HCT116 (cell line): ENCODE measurements at regions not wholly inside any gene's neighbourhood (a gene's known extent, or its start where the extent isn't known, plus 50 kb on each side); places are given as distances from the start of the nearest gene placed in this dataset.

ENCODE experiments used
- ATAC-seq: fragments of 200-7000 bp; cut with Tn5 transposase; 2 replicates; pipeline ENCODE4 v1.9.1; 2020; ENCODE audit warnings: mild to moderate bottlenecking, moderate library complexity
- BruUV-seq: library from RNA; stranded (reverse); fragments of 400-500 nt; replicated peaks from 2 replicates; lab custom pipeline; 2021; lab: Mats Ljungman, UMichigan
- CTCF ChIA-PET: fragments of 300-600 bp; sonication (Branson Sonifier 250); formaldehyde crosslinking; loops from one replicate; lab custom pipeline; 2021; ENCODE audit warnings: antibody characterized with exemption; lab: Charles Lee
- POLR2A ChIA-PET: fragments of 300-600, 350-600 bp; sonication (Branson Sonifier 250); formaldehyde crosslinking; loops from one replicate; lab custom pipeline; 2021; ENCODE audit warnings: antibody characterized with exemption; lab: Charles Lee
- RAD21 ChIA-PET, 2 experiments: fragments of 300-600 bp; sonication (Branson Sonifier 250); formaldehyde crosslinking; loops; one replicate each; lab custom pipeline; 2023; ENCODE audit warnings: low total read pairs in 2 of 2; ENCODE audit not compliant: uncharacterized antibody in 2 of 2, unreplicated experiment in 2 of 2, low non-redundant PET in 1 of 2; lab: Charles Lee
- DNase-seq: peaks from one replicate; pipeline ENCODE4 v3.0.0-alpha.2; 2010; ENCODE audit warnings: low read depth, low spot score
- H2AFZ ChIP-seq: fragments of 200-600 bp; shearing (Covaris generic), sonication (generic); 2 replicates; pipeline ENCODE4 v1.6.1; 2017; ENCODE audit warnings: low read depth, mixed run types, mixed read lengths, antibody characterized with exemption, low read length; ENCODE audit not compliant: poor library complexity, severe bottlenecking
- H3K27ac ChIP-seq: 2 replicates; pipeline ENCODE4 v1.5.1; 2012; ENCODE audit warnings: low read depth, low read length
- H3K27me3 ChIP-seq: fragments of 200-600 bp; sonication (generic); 2 replicates; pipeline ENCODE4 v1.6.1; 2016; ENCODE audit warnings: mixed run types, low read length, mixed read lengths; ENCODE audit not compliant: insufficient read depth
- H3K36me3 ChIP-seq, 2 experiments: fragments of 200-500 bp in 1 of 2; fragments of 200-600 bp in 1 of 2; sonication (Bioruptor generic) in 1 of 2; sonication (generic) in 1 of 2; 2 replicates each; pipeline versions ENCODE4 v1.5.1 to v1.6.1; 2014 to 2016; ENCODE audit warnings: low read length in 2 of 2, inconsistent platforms in 1 of 2, mixed read lengths in 1 of 2, mixed run types in 1 of 2; ENCODE audit not compliant: insufficient read depth in 2 of 2, control insufficient read depth in 1 of 2
- H3K4me1 ChIP-seq, 2 experiments: fragments of 200-600 bp in 1 of 2; sonication (generic) in 1 of 2; 2 replicates each; pipeline versions ENCODE4 v1.5.1 to v1.6.1; 2012 to 2017; ENCODE audit warnings: low read length in 2 of 2, inconsistent platforms in 1 of 2, mild to moderate bottlenecking in 1 of 2, mixed read lengths in 1 of 2, mixed run types in 1 of 2, moderate library complexity in 1 of 2; ENCODE audit not compliant: insufficient read depth in 2 of 2, control insufficient read depth in 1 of 2
- H3K4me2 ChIP-seq: fragments of 200-600 bp; sonication (generic); 2 replicates; pipeline ENCODE4 v1.6.1; 2017; ENCODE audit warnings: mixed run types, low read length, mixed read lengths
- H3K4me3 ChIP-seq, 2 experiments: fragments of 200-600 bp in 1 of 2; sonication (generic) in 1 of 2; replicated peaks in 1 of 2; 2 replicates each; pipeline ENCODE4 v1.5.1; 2011 to 2016; ENCODE audit warnings: low read length in 2 of 2, control low read depth in 1 of 2, low read depth in 1 of 2, mild to moderate bottlenecking in 1 of 2, mixed read lengths in 1 of 2, mixed run types in 1 of 2
- H3K79me2 ChIP-seq: fragments of 200-600 bp; sonication (generic); 2 replicates; pipeline ENCODE4 v1.6.1; 2017; ENCODE audit warnings: mild to moderate bottlenecking, mixed run types, low read length, moderate library complexity, mixed read lengths; ENCODE audit not compliant: insufficient read depth
- H3K9ac ChIP-seq: fragments of 200-600 bp; sonication (generic); 2 replicates; pipeline ENCODE4 v1.6.1; 2016; ENCODE audit warnings: low read length, mixed read lengths
- H3K9me2 ChIP-seq: fragments of 200-600 bp; sonication (generic), shearing (Covaris generic); 2 replicates; pipeline ENCODE4 v1.6.1; 2017; ENCODE audit warnings: mixed run types, mild to moderate bottlenecking, moderate library complexity; ENCODE audit not compliant: insufficient read depth
- H3K9me3 ChIP-seq, 2 experiments: fragments of 200-500 bp in 1 of 2; fragments of 200-600 bp in 1 of 2; sonication (Bioruptor generic) in 1 of 2; sonication (generic) in 1 of 2; 2 replicates each; pipeline ENCODE4 v1.6.1; 2014 to 2017; ENCODE audit warnings: low read length in 2 of 2, mixed read lengths in 2 of 2, inconsistent platforms in 1 of 2, low read depth in 1 of 2, mild to moderate bottlenecking in 1 of 2, mixed run types in 1 of 2, moderate library complexity in 1 of 2; ENCODE audit not compliant: control insufficient read depth in 1 of 2, insufficient read depth in 1 of 2
- H4K20me1 ChIP-seq: fragments of 200-600 bp; sonication (generic), shearing (Covaris generic); 2 replicates; pipeline ENCODE4 v1.6.1; 2017; ENCODE audit warnings: mixed run types, mild to moderate bottlenecking, moderate library complexity; ENCODE audit not compliant: insufficient read depth
- ATF3 ChIP-seq: IDR thresholded peaks from 2 replicates; pipeline ENCODE4 v1.6.1; 2012
- EGR1 ChIP-seq: IDR thresholded peaks from 2 replicates; pipeline ENCODE4 v1.6.1; 2012; ENCODE audit warnings: low read depth
- MAX ChIP-seq: IDR thresholded peaks from 2 replicates; pipeline ENCODE4 v1.6.1; 2012
- POLR2A ChIP-seq: IDR thresholded peaks from 2 replicates; pipeline ENCODE4 v1.7.0; 2011; ENCODE audit warnings: borderline replicate concordance; ENCODE audit not compliant: insufficient read depth, insufficient read length; ENCODE audit errors: extremely low read depth
- POLR2AphosphoS5 ChIP-seq: IDR thresholded peaks from 2 replicates; pipeline ENCODE4 v1.6.1; 2011; ENCODE audit warnings: mild to moderate bottlenecking, low read depth, low read length, moderate library complexity
- RAD21 ChIP-seq: IDR thresholded peaks from 2 replicates; pipeline ENCODE4 v1.6.1; 2012; ENCODE audit warnings: low read depth, mild to moderate bottlenecking
- SIN3A ChIP-seq: IDR thresholded peaks from 2 replicates; pipeline ENCODE4 v1.6.1; 2012; ENCODE audit warnings: low read depth
- SP1 ChIP-seq: IDR thresholded peaks from 2 replicates; pipeline ENCODE4 v1.6.1; 2012; ENCODE audit warnings: low read depth
- TCF7L2 ChIP-seq: IDR thresholded peaks from 2 replicates; pipeline ENCODE4 v1.7.0; 2011; ENCODE audit warnings: borderline replicate concordance, inconsistent platforms; ENCODE audit not compliant: insufficient read depth, insufficient read length; ENCODE audit errors: extremely low read depth
- ZBTB33 ChIP-seq: IDR thresholded peaks from 2 replicates; pipeline ENCODE4 v1.6.1; 2011; ENCODE audit warnings: mild to moderate bottlenecking, low read length, moderate library complexity; ENCODE audit not compliant: insufficient replicate concordance; ENCODE audit errors: extremely low read depth
- ZFX ChIP-seq: fragments of 450-650 bp; IDR thresholded peaks from 2 replicates; pipeline ENCODE4 v1.6.1; 2017
- intact Hi-C: fragments of 100-400 bp; cut with micrococcal nuclease; formaldehyde crosslinking; loops from 2 replicates; pipeline ENCODE4 v1.10.0; 2022

DNA sequence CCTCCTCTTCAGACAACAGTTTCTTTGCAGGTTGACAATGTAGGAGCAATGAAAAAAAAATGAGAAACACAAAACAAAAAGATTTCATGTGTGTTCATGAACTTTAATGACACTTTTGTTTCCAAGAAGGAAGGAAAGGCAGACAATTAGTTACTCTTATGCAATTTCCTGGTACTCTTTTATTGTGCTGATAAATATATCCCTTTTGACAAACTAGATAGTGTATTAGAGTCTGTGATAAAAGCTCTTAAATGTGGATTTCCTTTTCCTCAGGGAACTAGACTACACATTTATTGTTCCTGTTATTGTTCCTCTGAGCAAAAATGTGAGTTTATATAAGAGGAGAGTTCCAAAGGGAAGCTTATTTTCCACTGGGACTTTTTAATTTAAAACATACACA is 188.7 kb upstream of the NRXN1 start:
- Histone ChIP-seq H3K9ac (no peak overlapping the region), H3K4me2 (no peak overlapping the region), H4K20me1 (no peaks in the 10 kb centered on the region), H3K36me3 (no peaks in the 10 kb centered on the region), H2AFZ (no peak overlapping the region), H3K79me2 (no peaks in the 10 kb centered on the region), H3K27ac (no peak overlapping the region), H3K9me2 (no peaks in the 10 kb centered on the region), H3K4me3 (no peak overlapping the region), H3K4me1 (no peaks in the 10 kb centered on the region), H3K27me3 (no peaks in the 10 kb centered on the region), H3K9me3 (no peaks in the 10 kb centered on the region)
- intact Hi-C loops: no loop called here
- ChIA-PET POLR2A (no interaction called here), CTCF (no interaction called here), RAD21 (no interaction called here)
- DNase-seq: no peak
- BruUV-seq: no TSS peak
- ATAC-seq: no peak
- no peak for TF ChIP-seq POLR2AphosphoS5
- no peak for TF ChIP-seq RAD21
- no peak for TF ChIP-seq ZFX
- TF ChIP-seq ATF3: no peak

DNA sequence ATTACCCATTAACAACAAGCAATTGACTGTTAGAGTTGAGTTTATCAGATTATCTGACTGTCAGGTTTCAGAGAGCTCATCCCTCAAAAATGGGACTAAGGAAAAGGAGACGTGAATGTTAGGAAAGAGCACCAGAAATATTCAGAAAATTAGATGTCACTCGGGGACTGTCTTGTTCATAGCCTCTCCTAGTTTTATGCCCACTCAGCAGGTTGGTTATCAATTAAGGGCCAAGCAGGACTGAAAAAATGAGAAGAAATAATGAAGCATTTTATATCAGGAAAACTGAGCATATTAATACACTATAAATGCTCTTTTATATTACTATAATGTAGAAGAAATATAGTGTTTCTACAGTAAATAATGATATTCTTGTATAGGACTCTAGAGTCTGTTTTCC is 188.1 kb upstream of the NRXN1 start:
- Histone ChIP-seq H3K4me1 (no peaks in the 10 kb centered on the region), H3K9ac (no peak overlapping the region), H3K27ac (no peak overlapping the region), H3K9me2 (no peaks in the 10 kb centered on the region), H3K27me3 (no peaks in the 10 kb centered on the region), H3K36me3 (no peaks in the 10 kb centered on the region), H3K4me3 (no peak overlapping the region), H3K79me2 (no peaks in the 10 kb centered on the region), H3K9me3 (no peaks in the 10 kb centered on the region), H4K20me1 (no peaks in the 10 kb centered on the region), H2AFZ (no peak overlapping the region), H3K4me2 (no peak overlapping the region)
- intact Hi-C loops: no loop called here
- DNase-seq: no peak
- POLR2A ChIA-PET: no interaction called here
- no peak for ATAC-seq
- TF ChIP-seq TCF7L2 (no peak), ZFX (no peak), SIN3A (no peak), SP1 (no peak), RAD21 (no peak), ZBTB33 (no peak), EGR1 (no peak), POLR2A (no peak), MAX (no peak)
- CTCF ChIA-PET: no interaction called here
- RAD21 ChIA-PET: no interaction called here
- BruUV-seq: no TSS peak
